ENCODE measurements at regions not wholly inside any gene's neighbourhood (a gene's known extent, or its start where the extent isn't known, plus 50 kb on each side); places are given as distances from the start of the nearest gene placed in this dataset.

GRCh38 chr2:180734382-180734781 lies 246.0 kb upstream of the UBE2E3 start:
- DNase-seq: no peak

GRCh38 chr2:180733330-180733729 lies 247.1 kb upstream of the UBE2E3 start:
- DNase-seq: no peak

DNA sequence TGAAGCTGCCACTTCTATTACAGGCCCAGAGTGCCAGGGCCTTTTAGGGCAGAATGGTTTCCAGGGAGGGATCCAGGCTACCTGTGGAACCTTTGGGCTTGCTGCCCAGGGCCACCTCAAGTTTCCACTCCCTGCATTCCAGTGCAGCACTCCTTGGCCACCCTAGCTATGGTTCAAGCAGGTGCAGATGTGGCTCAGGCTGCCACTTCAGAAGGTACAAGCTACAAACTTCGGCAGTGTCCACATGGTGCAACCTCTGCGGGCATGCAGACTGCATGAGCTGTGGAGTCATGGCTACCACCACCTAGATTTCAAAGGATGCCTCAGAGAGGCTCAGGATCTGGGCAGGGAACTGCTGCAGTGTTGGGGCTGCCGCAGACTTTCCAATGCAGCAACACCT lies 248.1 kb upstream of the UBE2E3 start:
- no peak for DNase-seq

DNA sequence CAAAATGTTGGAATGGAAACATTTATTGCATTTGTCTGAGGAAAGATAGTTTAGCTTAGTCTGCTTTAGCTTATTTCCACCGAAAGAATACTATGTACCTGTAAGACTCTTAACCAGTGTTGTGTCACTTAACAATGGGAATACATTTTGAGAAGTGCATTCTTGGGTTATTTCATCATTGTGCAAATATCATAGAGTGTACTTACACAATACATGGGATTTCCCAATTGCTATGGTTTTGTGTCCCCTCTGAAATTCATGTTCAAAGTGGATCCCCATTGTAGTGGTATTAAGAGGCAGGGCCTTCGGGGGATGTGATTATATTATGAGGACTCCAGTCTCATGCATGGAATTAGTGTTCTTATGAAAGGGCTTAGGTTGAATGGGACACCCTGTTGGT lies 249.4 kb upstream of the UBE2E3 start:
- DNase-seq: no peak

DNA sequence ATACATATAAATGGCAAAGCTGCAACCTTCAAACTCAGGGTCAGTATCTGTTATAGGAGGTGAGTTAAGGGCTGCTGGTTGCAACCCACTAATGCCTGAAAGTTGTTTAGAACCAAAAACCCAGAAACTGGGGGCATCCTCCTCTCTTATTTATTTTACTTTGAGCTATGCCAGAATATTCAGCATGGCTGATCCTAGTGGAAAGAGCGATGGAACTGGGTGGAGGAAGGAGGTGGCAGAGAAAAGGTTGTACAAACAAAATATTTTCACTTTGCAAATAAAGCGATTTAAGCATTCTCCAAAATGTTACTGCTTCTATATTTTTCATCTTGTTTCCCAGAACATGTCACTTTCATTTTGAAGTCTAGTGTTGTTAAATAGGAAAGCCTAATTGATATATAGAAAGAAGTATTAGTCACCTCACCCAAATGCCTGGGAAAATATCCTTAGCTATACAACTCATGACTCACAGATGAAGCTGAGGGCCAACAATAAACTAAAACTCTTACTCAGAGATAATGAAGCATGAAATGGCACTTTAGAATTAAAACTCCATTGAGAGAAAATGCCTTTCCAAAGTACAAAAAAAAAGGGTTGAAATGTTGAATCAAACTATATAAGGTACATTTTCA lies 251.4 kb upstream of the UBE2E3 start:
- no peak for DNase-seq

DNA sequence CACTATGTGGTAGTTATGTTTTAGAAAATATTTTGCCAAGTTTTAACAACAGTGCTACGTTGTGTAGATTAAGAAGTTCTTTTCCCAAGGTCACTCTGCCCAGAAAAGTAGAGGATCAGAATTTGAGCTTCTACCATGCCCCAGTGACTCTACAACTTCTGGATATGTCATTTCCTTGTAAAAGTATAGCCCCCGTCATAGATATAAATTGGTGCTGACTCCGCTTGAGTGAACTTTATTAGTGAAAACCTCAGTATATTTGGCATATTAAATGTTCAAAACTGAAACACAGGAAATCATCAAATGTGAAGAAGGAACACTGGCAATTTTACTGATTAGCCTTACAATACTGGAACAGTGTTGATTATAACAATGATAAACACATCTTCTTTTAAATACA lies 256.7 kb upstream of the UBE2E3 start:
- DNase-seq: no peak

- DNase-seq: no peak
Observed at GRCh38 chr2:180722551-180723239, 257.7 kb upstream of the UBE2E3 start.

GRCh38 chr2:180720829-180721228 lies 259.6 kb upstream of the UBE2E3 start:
- no peak for DNase-seq

- DNase-seq: no peak
Observed at GRCh38 chr2:180717588-180717987, 262.8 kb upstream of the UBE2E3 start.

DNA sequence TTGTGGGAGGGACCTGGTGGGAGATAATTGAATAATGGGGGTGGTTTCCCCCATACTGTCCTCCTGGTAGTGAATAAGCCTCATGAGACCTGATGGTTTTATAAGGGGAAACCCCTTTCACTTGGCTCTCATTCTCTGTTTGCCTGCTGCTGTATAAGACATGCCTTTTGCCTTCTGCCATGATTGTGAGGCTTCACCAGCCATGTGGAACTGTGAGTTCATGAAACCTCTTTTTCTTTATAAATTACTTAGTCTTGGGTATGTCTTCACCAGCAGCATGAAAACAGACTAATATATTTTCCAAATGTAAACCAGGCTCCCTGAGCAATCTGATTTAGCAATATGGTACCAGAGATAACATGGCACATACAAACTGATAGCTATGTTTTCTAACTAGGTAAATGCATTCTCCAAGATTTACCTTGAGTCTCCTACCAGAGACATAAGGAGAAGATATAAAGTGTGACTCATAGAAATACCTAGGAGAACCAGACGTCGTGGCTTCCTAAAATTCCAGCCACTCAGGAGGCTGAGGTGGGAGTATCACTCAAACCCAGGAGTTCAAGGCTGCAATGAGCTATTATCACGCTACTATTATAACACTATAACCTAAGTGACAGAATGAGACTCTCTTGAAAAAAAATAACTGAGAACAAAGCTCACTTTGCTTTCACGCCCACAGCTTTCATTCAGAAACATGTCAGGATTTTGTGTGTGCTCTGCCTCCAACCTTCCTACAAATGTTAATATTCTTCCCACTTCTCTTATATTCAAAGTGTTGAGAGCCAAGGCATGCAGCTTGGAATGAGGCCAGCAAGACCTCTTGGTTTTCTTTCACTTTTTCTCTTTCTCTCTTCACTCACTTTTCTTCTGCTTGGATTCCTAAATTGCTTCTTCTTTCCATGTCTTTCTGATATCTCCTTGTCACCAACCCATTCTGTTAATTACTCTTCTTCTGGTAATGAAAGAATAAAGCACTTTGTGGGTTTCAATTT lies 263.9 kb upstream of the UBE2E3 start:
- DNase-seq: no peak

DNA sequence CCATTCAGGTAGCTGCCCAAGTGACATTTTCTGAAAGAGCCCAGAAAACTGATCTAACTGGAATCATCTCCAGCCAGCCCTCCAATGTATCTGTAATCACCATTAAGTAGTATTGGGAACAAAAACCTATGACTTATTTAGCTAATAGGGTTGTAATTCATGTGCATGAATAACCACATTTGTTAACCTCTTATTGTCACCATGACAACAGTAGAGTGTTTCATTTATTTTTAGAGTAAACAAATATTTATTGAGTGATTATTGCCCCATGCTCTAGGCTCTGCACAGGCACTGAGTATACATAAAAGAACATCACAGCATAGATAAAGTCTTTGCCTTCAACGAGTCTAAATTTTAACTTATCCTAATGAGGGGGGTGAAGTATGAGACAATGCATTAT lies 265.4 kb upstream of the UBE2E3 start:
- no peak for DNase-seq

DNA sequence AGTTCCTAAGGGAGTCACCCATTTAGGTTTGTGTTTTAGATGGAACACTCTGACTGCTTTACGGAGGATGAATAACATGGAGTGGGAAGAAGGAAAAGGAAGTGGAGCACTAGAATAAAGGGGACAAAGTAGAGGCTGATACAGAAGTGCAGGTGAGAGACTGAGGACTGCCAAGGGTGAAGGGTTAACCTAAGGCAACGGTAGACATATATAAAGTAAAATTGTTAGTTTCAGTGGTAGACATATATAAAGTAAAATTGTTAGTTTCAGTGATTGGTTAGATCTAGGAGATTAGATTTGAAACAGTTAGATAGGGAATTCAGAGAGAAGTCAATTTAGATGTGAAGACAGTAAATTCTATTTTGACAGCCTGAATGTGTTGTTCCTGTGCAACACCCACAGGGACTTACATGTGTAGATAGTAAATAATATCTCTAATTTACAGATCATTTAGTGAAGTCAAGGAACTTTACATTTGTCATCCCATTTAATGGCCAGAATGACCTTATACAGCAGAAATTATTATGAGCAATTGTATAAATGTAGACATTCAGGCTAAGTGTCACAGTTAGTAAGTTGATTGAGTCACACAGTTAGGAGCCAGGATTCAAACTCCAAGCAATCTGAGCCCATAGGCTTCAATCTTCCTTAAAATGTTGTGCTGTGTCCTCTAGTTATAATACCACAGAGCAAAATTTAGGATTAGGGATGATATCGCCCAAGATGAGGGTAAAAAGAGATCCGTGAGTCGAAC lies 270.8 kb upstream of the UBE2E3 start:
- no peak for DNase-seq

DNA sequence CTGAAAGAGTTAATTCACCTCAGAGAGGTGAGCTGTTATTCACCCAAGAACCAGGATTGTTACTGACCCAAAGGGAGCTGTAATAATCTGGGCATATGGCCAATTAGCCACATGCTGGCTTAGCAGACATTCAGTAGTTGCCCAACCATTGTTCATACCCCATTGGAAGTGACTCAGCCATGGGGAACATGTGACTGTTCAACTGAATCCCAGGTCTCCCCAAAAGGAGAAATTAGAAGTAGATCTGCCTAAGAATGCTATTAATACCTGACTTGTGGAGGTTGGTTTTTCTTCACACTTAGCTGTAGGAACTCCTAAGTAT lies 272.6 kb upstream of the UBE2E3 start:
- DNase-seq: no peak

- DNase-seq: no peak
Observed at GRCh38 chr2:180707175-180707883, 273.1 kb upstream of the UBE2E3 start.

DNA sequence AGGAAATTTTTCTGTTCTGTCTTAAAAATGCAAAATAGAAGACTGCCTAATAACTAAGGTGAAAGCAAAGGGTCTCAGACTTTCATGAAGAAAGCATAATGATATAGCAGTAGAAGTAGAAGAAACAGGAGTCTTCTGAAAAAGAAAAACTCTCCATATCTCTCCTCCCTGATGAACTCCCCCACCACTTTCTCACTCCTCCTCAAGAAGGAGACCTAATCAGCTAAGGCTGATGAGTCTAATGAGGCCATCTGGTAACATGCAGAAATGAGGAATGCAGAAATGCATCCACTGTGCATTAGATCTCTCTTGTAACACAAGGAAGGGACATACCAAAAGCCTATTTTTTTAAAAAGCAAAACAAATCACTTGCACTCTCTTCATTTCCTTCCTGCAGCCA lies 273.7 kb upstream of the UBE2E3 start:
- no peak for DNase-seq

- DNase-seq: no peak
Observed at GRCh38 chr2:180705551-180705950, 274.9 kb upstream of the UBE2E3 start.

GRCh38 chr2:180705122-180705521 lies 275.3 kb upstream of the UBE2E3 start:
- no peak for DNase-seq

- no peak for DNase-seq
Observed at GRCh38 chr2:180699657-180700361, 280.6 kb upstream of the UBE2E3 start.

GRCh38 chr2:180698668-180699067 lies 281.7 kb upstream of the UBE2E3 start:
- no peak for DNase-seq

DNA sequence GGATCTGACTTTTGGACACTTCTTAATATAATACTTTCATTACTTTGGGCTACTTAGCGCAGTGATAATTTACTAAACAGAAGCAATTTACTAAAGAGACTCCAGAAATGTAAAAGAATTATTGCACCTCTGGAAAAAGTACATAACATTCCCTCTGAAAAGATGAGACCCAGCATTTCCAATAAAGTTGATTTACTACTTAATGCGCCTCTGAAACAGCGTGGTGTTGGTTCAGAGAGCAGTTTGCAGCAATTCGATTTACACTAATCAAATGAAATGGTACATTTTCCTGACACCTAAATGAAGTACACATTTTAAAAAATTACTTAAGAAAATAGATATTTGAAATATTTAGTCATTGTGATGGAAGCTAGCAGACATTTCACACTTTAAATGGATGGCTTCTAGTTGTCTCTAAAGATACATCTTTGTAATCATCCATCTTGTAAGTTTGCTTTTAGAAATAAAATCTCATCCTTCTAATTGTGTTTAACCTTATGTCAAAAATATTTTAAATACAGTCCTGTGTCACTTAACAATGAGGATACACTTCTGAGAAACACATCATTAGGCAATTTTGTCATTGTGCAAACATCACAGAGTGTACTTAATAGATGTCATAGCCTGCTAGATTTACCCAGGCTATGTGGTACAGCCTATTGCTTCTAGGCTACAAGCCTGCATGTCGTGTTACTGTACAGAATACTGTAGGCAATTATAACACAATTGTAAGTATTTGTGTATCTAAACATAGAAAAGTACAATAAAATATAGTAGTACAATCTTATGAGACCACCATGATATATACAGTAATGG lies 284.6 kb upstream of the UBE2E3 start:
- no peak for DNase-seq
